ENCODE measurements at regions not wholly inside any gene's neighbourhood (a gene's known extent, or its start where the extent isn't known, plus 50 kb on each side); places are given as distances from the start of the nearest gene placed in this dataset.

DNA sequence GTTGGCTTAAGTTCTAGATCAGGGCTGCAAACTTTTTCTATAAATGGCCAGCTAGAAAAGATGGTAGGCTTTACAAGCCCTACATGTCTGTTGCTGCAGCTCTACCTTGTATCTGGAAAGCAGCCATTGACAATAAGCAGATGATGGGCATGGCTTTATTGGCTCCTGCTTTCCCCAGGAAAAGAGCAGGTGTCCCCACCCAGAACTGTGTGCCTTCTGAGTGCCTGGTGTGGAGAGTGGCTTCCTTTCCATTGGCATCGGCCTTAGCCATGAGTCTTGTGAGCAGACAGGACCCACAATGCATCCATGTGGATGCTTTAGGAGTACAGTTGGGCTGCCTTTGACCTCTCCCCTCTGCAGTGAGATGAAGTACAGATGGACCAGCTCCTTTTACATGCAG lies 120.2 kb downstream of the CD8B2 start:
- TF ChIP-seq GATA3 (IDR thresholded peaks at IDR 0.05; ENCODE audit: low read depth, low read length) (no peak), GATA2 (IDR thresholded peaks at IDR 0.05; ENCODE audit: low read depth, low read length) (no peak)

DNA sequence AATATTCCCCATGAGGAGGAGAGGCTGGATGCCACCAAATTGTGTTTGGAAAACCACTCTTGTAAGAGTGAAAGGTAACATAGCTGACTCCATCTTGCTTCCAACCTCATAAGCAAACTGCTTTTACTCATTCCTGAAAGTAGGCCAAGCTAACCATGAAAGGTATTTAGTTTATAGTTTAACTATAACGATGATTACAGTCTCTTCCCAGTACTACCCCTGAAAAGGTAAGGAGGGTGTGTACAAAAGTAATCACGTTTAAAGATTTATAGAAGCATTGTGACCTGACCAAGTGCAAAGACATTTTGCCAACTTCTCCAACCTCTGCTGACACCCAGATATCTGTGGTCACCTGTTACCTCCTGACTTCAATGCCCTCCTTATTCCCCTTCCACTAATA lies 122.6 kb downstream of the CD8B2 start:
- TF ChIP-seq GATA2 (IDR thresholded peaks at IDR 0.05; ENCODE audit: low read depth, low read length) = no peak
- no peak for TF ChIP-seq GATA3 (IDR thresholded peaks at IDR 0.05; ENCODE audit: low read depth, low read length)

DNA sequence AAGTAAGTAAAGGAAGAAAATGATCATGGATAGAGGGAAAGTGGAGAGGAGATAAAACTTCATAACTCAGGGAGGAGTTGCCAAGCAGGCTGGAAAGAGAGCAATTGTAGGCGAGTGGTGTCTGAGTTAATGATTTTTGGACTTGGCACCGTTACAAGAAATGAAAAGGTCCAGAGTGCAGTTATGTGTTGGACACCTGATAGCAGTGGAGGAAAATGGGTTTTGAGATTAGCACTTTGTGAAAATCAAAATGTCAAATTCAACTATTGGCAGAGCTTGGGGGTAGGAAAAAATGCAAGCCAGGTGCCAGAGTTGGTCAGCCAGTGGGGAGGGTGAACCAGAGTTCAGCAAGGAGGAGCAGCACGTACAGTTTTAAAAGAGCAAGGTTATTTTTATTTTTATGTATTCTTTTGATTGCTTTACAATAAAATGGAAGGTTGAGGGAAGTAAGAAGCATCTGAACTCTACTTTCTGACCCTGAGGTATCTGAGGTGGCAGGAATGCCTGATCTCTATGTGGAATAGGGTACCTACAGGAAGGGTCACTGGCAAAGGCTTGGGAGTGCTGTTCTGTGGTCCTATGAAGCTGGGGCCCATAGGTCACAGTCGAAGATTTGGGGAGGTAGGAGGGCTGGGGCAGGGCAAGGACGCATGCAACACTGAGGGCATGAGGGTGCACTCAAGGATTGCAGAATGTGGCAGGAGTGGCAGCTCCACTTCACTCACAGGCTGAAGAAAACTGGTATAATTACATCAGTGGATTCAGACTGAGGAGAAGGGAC lies 127.5 kb downstream of the CD8B2 start:
- no peak for TF ChIP-seq GATA3 (IDR thresholded peaks at IDR 0.05; ENCODE audit: low read depth, low read length)
- TF ChIP-seq GATA2 (IDR thresholded peaks at IDR 0.05; ENCODE audit: low read depth, low read length) = no peak

DNA sequence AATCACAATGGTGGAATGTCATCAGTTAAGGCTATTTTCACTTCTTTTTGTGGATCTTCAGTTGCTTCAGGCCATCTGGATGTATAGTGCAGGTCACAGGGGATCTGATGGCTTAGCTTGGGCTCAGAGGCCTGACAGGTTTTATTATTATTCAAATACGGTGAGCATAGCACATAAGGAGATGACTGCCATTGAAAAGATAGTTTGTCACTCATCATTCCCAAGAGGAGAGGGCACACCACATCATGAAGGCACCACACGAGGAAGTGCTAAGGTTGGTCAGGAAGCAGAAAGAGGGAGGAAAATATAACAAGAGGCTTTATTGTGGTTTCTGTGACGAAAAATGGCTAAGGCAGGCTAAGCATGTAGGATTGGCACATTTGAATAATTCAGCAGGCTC lies 131.4 kb downstream of the CD8B2 start:
- TF ChIP-seq GATA2 (IDR thresholded peaks at IDR 0.05; ENCODE audit: low read depth, low read length) (no peak), GATA3 (IDR thresholded peaks at IDR 0.05; ENCODE audit: low read depth, low read length) (no peak)

DNA sequence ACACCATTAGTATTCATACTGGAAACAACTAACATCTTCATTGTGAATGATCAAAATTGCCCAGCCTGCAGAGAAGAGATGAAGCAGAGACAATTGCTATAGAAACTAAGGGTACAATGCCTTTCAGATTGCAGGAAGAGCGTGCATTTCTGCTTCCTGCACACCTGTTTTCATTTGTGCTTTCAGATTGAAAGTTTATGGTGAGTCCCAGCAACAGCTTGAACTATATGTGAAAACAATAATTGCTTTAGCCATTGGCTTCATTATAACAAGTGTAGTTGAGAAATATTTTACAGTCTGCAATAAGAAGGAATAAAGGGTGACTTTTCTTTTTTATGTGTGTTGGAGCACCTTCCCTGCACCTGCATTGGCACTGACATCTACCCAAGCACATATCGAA lies 136.3 kb downstream of the CD8B2 start:
- TF ChIP-seq GATA3 (IDR thresholded peaks at IDR 0.05; ENCODE audit: low read depth, low read length) = no peak
- no peak for TF ChIP-seq GATA2 (IDR thresholded peaks at IDR 0.05; ENCODE audit: low read depth, low read length)

DNA sequence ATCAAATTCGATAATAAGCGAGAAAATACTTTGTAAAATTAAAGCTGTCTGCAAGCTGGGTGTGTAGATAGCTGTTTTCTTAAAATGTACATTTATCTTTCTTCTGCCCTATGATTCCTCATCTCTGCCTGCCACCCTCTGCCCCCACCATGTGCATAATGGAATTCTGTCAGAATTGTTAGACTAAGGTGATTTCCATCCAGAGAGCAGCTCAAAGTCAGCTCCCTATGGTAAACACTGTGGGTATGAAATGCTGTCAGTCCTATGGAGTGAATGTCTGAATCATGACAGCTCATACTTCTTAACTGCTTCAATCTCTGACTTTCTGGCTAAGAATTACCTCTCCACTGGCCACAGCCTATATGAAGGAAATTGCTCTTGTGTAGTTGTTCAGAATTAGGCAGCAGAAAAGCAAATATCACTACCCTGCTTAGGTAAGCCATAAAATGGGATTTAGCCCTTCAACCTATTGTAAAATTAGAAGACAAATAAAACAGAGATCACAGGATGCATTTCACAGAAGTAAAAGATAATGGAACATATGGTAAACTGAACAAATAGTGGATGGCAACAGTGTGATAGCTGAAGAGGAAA lies 137.7 kb downstream of the CD8B2 start:
- TF ChIP-seq GATA2 (IDR thresholded peaks at IDR 0.05; ENCODE audit: low read depth, low read length) (no peak), GATA3 (IDR thresholded peaks at IDR 0.05; ENCODE audit: low read depth, low read length) (no peak)

GRCh38 chr2:106628377-106628776 lies 141.2 kb downstream of the CD8B2 start:
- TF ChIP-seq GATA3 (IDR thresholded peaks at IDR 0.05; ENCODE audit: low read depth, low read length) (no peak), GATA2 (IDR thresholded peaks at IDR 0.05; ENCODE audit: low read depth, low read length) (no peak)

- TF ChIP-seq GATA2 (IDR thresholded peaks at IDR 0.05; ENCODE audit: low read depth, low read length) = no peak
- no peak for TF ChIP-seq GATA3 (IDR thresholded peaks at IDR 0.05; ENCODE audit: low read depth, low read length)
These were observed 142.8 kb downstream of the CD8B2 start for GRCh38 chr2:106629981-106630380.

- TF ChIP-seq GATA2 (IDR thresholded peaks at IDR 0.05; ENCODE audit: low read depth, low read length) (no peak), GATA3 (IDR thresholded peaks at IDR 0.05; ENCODE audit: low read depth, low read length) (no peak)
These were observed 144.1 kb downstream of the CD8B2 start for GRCh38 chr2:106631281-106631680.

GRCh38 chr2:106638043-106638442 lies 150.9 kb downstream of the CD8B2 start:
- TF ChIP-seq GATA2 (IDR thresholded peaks at IDR 0.05; ENCODE audit: low read depth, low read length) = no peak
- TF ChIP-seq GATA3 (IDR thresholded peaks at IDR 0.05; ENCODE audit: low read depth, low read length) = no peak

- TF ChIP-seq GATA2 (IDR thresholded peaks at IDR 0.05; ENCODE audit: low read depth, low read length) = no peak
- no peak for TF ChIP-seq GATA3 (IDR thresholded peaks at IDR 0.05; ENCODE audit: low read depth, low read length)
These were observed 151.4 kb downstream of the CD8B2 start for GRCh38 chr2:106638580-106638979.

GRCh38 chr2:106642679-106643078 lies 155.5 kb downstream of the CD8B2 start:
- TF ChIP-seq GATA3 (IDR thresholded peaks at IDR 0.05; ENCODE audit: low read depth, low read length) (no peak), GATA2 (IDR thresholded peaks at IDR 0.05; ENCODE audit: low read depth, low read length) (no peak)

GRCh38 chr2:106644623-106645022 lies 157.5 kb downstream of the CD8B2 start:
- TF ChIP-seq GATA2 (IDR thresholded peaks at IDR 0.05; ENCODE audit: low read depth, low read length) (no peak), GATA3 (IDR thresholded peaks at IDR 0.05; ENCODE audit: low read depth, low read length) (no peak)

GRCh38 chr2:106646605-106647004 lies 159.4 kb downstream of the CD8B2 start:
- TF ChIP-seq GATA3 (IDR thresholded peaks at IDR 0.05; ENCODE audit: low read depth, low read length) = no peak
- no peak for TF ChIP-seq GATA2 (IDR thresholded peaks at IDR 0.05; ENCODE audit: low read depth, low read length)

- TF ChIP-seq GATA3 (IDR thresholded peaks at IDR 0.05; ENCODE audit: low read depth, low read length) = no peak
- no peak for TF ChIP-seq GATA2 (IDR thresholded peaks at IDR 0.05; ENCODE audit: low read depth, low read length)
These were observed 162.1 kb downstream of the CD8B2 start for GRCh38 chr2:106649306-106649705.
